ENCODE measurements at regions not wholly inside any gene's neighbourhood (a gene's known extent, or its start where the extent isn't known, plus 50 kb on each side); places are given as distances from the start of the nearest gene placed in this dataset.
"Not testable (repeated sequence)": the region's sequence is repeated elsewhere in the genome, so short reads cannot be mapped to it uniquely, and the experiment has no call there.

DNA sequence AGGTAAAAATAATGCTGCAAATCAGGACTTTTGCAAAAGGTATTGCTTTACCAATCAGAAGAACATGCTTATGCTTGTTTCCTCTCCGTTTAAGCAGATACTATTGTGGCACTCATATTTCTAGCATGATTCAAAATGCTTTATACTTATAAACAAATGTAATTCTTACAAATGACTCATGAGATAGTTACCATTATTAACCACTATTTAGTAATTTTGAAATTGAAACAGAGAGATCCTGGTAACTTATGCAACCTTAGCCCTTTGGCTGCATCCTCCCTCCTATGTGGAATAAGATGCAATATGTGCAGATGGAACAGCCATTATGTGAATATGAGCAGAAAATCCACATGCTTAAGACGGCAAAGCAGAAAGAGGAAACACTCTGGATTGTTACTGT is 164.7 kb downstream of the PCDH18 start:
- Histone ChIP-seq H3K36me3 (ENCODE audit: control insufficient read depth, insufficient read depth, low read length) (no peaks in the 10 kb centered on the region), H3K9me3 (ENCODE audit: control insufficient read depth, low read length) (no peaks in the 10 kb centered on the region), H2AFZ (no peak overlapping the region), H3K27ac (no peak overlapping the region), H3K4me1 (no peaks in the 10 kb centered on the region), H3K79me2 (no peaks in the 10 kb centered on the region), H3K27me3 (ENCODE audit: control insufficient read depth, insufficient read depth, low read length) (no peaks in the 10 kb centered on the region), H3K4me2 (ENCODE audit: low read length) (no peak overlapping the region), H3K4me3 (ENCODE audit: low read depth, low read length) (no peak overlapping the region), H3K9ac (no peak overlapping the region)
- TF ChIP-seq, protein P1, sequence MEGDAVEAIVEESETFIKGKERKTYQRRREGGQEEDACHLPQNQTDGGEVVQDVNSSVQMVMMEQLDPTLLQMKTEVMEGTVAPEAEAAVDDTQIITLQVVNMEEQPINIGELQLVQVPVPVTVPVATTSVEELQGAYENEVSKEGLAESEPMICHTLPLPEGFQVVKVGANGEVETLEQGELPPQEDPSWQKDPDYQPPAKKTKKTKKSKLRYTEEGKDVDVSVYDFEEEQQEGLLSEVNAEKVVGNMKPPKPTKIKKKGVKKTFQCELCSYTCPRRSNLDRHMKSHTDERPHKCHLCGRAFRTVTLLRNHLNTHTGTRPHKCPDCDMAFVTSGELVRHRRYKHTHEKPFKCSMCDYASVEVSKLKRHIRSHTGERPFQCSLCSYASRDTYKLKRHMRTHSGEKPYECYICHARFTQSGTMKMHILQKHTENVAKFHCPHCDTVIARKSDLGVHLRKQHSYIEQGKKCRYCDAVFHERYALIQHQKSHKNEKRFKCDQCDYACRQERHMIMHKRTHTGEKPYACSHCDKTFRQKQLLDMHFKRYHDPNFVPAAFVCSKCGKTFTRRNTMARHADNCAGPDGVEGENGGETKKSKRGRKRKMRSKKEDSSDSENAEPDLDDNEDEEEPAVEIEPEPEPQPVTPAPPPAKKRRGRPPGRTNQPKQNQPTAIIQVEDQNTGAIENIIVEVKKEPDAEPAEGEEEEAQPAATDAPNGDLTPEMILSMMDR (IDR thresholded peaks at IDR 0.05), result no peak

DNA sequence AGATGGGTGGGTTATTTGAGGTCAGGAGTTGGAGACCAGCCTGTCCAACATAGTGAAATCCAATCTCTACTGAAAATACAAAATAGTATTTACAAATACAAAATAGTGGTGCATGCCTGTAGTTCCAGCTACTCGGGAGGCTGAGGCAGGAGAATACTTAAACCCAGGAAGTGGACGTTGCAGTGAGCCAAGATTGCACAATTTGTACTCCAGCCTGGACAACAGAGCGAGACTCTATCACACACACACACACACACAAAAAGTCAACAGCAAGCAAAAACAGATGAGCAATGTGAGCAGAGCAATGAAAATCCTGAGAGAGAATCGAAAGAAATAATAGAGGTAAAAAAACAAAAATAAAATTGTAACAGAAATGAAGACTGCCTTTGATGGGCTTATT is 168.8 kb downstream of the PCDH18 start:
- no peak overlapping the region for H3K4me3 ChIP-seq (ENCODE audit: low read depth, low read length)
- TF ChIP-seq, protein P1 (IDR thresholded peaks at IDR 0.05), result no peak
- H3K4me1 ChIP-seq, result no peaks in the 10 kb centered on the region
- no peaks in the 10 kb centered on the region for H3K9me3 ChIP-seq (ENCODE audit: control insufficient read depth, low read length)
- no peak overlapping the region for H3K4me2 ChIP-seq (ENCODE audit: low read length)
- H2AFZ ChIP-seq, result no peak overlapping the region
- H3K9ac ChIP-seq, result no peak overlapping the region
- no peaks in the 10 kb centered on the region for H3K79me2 ChIP-seq
- H3K27ac ChIP-seq, result no peak overlapping the region
- no peaks in the 10 kb centered on the region for H3K36me3 ChIP-seq (ENCODE audit: control insufficient read depth, insufficient read depth, low read length)
- no peaks in the 10 kb centered on the region for H3K27me3 ChIP-seq (ENCODE audit: control insufficient read depth, insufficient read depth, low read length)

DNA sequence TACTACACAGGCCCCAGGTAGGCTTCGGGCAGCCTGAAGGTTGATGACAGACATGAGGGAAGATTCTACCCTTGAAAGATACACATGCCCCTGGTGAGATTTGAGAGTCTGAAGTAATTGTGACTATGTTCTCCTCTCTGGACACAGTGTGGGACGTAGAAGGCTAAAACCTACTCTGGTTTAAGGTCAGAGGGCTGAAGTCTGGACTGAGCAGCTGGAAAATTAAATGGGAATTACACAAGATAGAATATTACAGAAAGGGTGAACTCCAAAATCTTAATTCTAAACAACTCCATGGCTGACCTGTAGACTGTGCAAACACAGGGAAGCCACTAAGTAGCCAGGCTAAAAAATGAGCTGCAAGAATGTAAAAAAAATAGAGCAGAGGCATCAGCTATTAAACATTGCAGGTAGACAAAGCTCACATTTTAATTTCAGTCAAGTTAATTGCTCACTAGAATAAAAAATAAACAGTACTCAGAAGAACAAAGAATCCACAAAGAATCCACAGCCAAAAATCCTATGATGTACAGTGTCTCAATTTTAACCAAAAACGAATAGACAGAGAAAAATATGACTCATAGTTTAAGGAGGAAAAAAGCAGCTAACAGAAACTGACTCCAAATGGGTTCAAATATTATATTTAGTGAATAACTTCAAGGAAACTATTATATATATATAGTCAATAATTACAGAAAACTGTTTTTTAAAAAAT is 170.4 kb downstream of the PCDH18 start:
- TF ChIP-seq, protein P1 (IDR thresholded peaks at IDR 0.05), result no peak
- H3K4me1 ChIP-seq, result no peaks in the 10 kb centered on the region
- no peak overlapping the region for H3K4me2 ChIP-seq (ENCODE audit: low read length)
- H3K27ac ChIP-seq, result no peak overlapping the region
- no peak overlapping the region for H2AFZ ChIP-seq
- H3K9me3 ChIP-seq (ENCODE audit: control insufficient read depth, low read length), result no peaks in the 10 kb centered on the region
- H3K79me2 ChIP-seq, result no peaks in the 10 kb centered on the region
- no peak overlapping the region for H3K4me3 ChIP-seq (ENCODE audit: low read depth, low read length)
- H3K27me3 ChIP-seq (ENCODE audit: control insufficient read depth, insufficient read depth, low read length), result no peaks in the 10 kb centered on the region
- no peak overlapping the region for H3K9ac ChIP-seq
- H3K36me3 ChIP-seq (ENCODE audit: control insufficient read depth, insufficient read depth, low read length), result no peaks in the 10 kb centered on the region

DNA sequence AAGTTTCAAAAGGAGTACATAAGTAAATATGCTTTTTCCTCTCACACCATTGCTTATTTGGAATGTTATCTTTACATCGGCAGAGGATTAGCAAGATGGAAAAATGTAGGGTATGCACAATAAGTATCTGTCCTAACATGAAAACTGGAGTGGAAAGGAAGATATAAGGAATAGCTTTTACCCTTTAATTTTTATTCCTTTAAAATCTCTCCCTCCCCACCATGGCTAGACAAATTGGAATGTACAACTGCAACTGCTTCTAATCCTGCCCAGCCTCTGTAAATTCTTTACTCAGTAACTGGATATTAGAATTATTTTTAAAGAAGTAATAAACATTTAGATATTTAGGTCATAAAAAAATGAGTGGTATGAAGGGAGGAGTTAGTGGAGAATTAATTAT is 171.5 kb downstream of the PCDH18 start:
- Histone ChIP-seq H3K4me2 (ENCODE audit: low read length) (no peak overlapping the region), H3K4me3 (ENCODE audit: low read depth, low read length) (no peak overlapping the region), H2AFZ (no peak overlapping the region), H3K27me3 (ENCODE audit: control insufficient read depth, insufficient read depth, low read length) (no peaks in the 10 kb centered on the region), H3K27ac (no peak overlapping the region), H3K4me1 (no peaks in the 10 kb centered on the region), H3K79me2 (no peaks in the 10 kb centered on the region), H3K9ac (no peak overlapping the region), H3K36me3 (ENCODE audit: control insufficient read depth, insufficient read depth, low read length) (no peaks in the 10 kb centered on the region), H3K9me3 (ENCODE audit: control insufficient read depth, low read length) (no peaks in the 10 kb centered on the region)
- TF ChIP-seq, protein P1 (IDR thresholded peaks at IDR 0.05), result no peak

DNA sequence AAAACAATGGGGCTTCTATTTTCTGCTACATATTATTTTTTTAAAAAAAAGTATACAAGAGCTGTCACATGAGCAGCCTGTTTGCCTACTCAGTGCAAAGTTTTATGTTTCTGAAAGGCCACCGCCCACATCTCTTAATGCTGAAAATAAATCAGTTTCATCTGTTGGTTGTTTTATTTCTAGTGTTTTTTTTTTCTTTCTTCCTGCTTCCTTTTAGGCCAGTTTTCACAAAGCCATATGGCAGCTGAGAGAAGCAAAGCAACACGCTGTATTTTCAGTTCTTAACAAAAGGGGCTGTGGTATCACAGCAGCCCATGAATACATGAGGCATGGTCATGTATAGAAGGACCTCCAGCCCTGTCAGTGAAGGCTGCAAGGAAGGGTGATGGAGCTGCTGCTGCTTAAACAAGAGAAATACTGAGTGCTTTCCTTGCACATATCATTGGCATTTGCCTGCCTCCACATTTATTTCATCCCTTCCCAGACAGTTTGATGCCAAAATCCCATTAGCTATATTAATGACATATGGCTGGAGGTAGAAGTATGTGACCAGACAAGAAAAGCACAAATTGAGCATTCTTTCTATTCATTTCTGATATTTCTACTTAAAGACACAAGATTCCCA is 172.5 kb downstream of the PCDH18 start:
- no peaks in the 10 kb centered on the region for H3K79me2 ChIP-seq
- no peak overlapping the region for H3K4me3 ChIP-seq (ENCODE audit: low read depth, low read length)
- H3K4me1 ChIP-seq, result no peaks in the 10 kb centered on the region
- no peaks in the 10 kb centered on the region for H3K9me3 ChIP-seq (ENCODE audit: control insufficient read depth, low read length)
- no peaks in the 10 kb centered on the region for H3K27me3 ChIP-seq (ENCODE audit: control insufficient read depth, insufficient read depth, low read length)
- H3K27ac ChIP-seq, result no peak overlapping the region
- H3K4me2 ChIP-seq (ENCODE audit: low read length), result no peak overlapping the region
- no peak overlapping the region for H3K9ac ChIP-seq
- no peak overlapping the region for H2AFZ ChIP-seq
- TF ChIP-seq, protein P1 (IDR thresholded peaks at IDR 0.05), result no peak
- H3K36me3 ChIP-seq (ENCODE audit: control insufficient read depth, insufficient read depth, low read length), result no peaks in the 10 kb centered on the region

DNA sequence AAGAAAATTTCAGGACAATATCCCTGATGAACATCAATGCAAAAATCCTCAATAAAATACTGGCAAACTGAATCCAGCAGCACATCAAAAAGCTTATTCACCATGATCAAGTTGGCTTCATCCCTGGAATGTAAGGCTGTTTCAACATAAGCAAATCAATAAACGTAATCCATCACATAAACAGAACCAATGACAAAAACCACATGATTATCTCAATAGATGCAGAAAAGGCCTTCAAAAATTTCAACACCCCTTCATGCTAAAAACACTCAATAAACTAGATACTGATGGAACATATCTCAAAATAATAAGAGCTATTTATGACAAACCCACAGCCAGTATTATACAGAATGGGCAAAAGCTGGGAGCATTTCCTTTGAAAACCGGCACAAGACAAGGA is 177.7 kb downstream of the PCDH18 start:
- not testable (repeated sequence) for H3K79me2 ChIP-seq; H3K36me3 ChIP-seq (ENCODE audit: control insufficient read depth, insufficient read depth, low read length); H3K4me3 ChIP-seq (ENCODE audit: low read depth, low read length); H2AFZ ChIP-seq; H3K27me3 ChIP-seq (ENCODE audit: control insufficient read depth, insufficient read depth, low read length); H3K9me3 ChIP-seq (ENCODE audit: control insufficient read depth, low read length); H3K4me2 ChIP-seq (ENCODE audit: low read length); H3K27ac ChIP-seq; H3K4me1 ChIP-seq; H3K9ac ChIP-seq

Measured in parathyroid adenoma (tissue), 2 donors.